IPS DF 6.9 (cell line): ENCODE measurements at regions not wholly inside any gene's neighbourhood (a gene's known extent, or its start where the extent isn't known, plus 50 kb on each side); places are given as distances from the start of the nearest gene placed in this dataset.
A peak's percentile ranks its signal among the peaks of the same experiment; 100 is the strongest.
"Not testable (repeated sequence)": the region's sequence is repeated elsewhere in the genome, so short reads cannot be mapped to it uniquely, and the experiment has no call there.

Experiments used
- DNase-seq: peaks from one replicate; pipeline ENCODE4 v3.0.0-alpha.2; 2013; ENCODE audit warnings: low read depth, low spot score
- H3K27ac ChIP-seq: one replicate; pipeline ENCODE4 v1.5.1; 2013; ENCODE audit warnings: low read length, control low read depth
- H3K27me3 ChIP-seq: 2 replicates; pipeline ENCODE4 v1.6.1; 2013; ENCODE audit warnings: mild to moderate bottlenecking, low read length; ENCODE audit not compliant: control insufficient read depth, insufficient read depth
- H3K36me3 ChIP-seq: 2 replicates; pipeline ENCODE4 v1.6.1; 2013; ENCODE audit warnings: low read length; ENCODE audit not compliant: control insufficient read depth, insufficient read depth
- H3K4me1 ChIP-seq: 2 replicates; pipeline ENCODE4 v1.6.1; 2013; ENCODE audit warnings: low read length; ENCODE audit not compliant: control insufficient read depth, insufficient read depth
- H3K4me3 ChIP-seq: 2 replicates; pipeline ENCODE4 v1.5.1; 2013; ENCODE audit warnings: mild to moderate bottlenecking, low read length
- H3K9me3 ChIP-seq: 2 replicates; pipeline ENCODE4 v1.6.1; 2013; ENCODE audit warnings: low read length, inconsistent platforms; ENCODE audit not compliant: control insufficient read depth, insufficient read depth
- WGBS: extraction: QIAGEN DNeasy Blood & Tissue Kit; methylation state at CpG from one replicate; pipeline ENCODE4 v1.1.7; 2013; ENCODE audit warnings: mixed read lengths, missing lambda C conversion rate; ENCODE audit not compliant: insufficient read length, insufficient coverage; 5-methylcytosine and 5-hydroxymethylcytosine counted together

GRCh38 chr9:25010027-25010662 lies 464.4 kb upstream of the IZUMO3 start:
- no CpG with 5 or more reads among the region's 2 CpGs for WGBS
- no peaks in the 10 kb centered on the region for H3K27me3 ChIP-seq
- DNase-seq, result no peak
- H3K4me1 ChIP-seq, result no peaks in the 10 kb centered on the region
- no peaks in the 10 kb centered on the region for H3K9me3 ChIP-seq
- no peak overlapping the region for H3K27ac ChIP-seq
- no peak overlapping the region for H3K4me3 ChIP-seq
- H3K36me3 ChIP-seq, result no peaks in the 10 kb centered on the region

- no peaks in the 10 kb centered on the region for H3K9me3 ChIP-seq
- H3K4me3 ChIP-seq, result no peak overlapping the region
- peak; percentile 45 for DNase-seq
- H3K36me3 ChIP-seq, result no peaks in the 10 kb centered on the region
- H3K27ac ChIP-seq, result no peak overlapping the region
- no peaks in the 10 kb centered on the region for H3K27me3 ChIP-seq
- H3K4me1 ChIP-seq, result peaks cover 2% of the 10 kb centered on the region; the same call in 1 of the 2 replicates
- WGBS, result no CpG with 5 or more reads among the region's 10 CpGs
These were observed 458.0 kb upstream of the IZUMO3 start for GRCh38 chr9:25003686-25004085.

- Histone ChIP-seq H3K4me1 (no peaks in the 10 kb centered on the region), H3K27ac (no peak overlapping the region), H3K27me3 (no peaks in the 10 kb centered on the region), H3K9me3 (no peaks in the 10 kb centered on the region), H3K4me3 (no peak overlapping the region), H3K36me3 (no peaks in the 10 kb centered on the region)
- no peak for DNase-seq
- WGBS, result no CpG with 5 or more reads among the region's 3 CpGs
These were observed 440.6 kb upstream of the IZUMO3 start for GRCh38 chr9:24986331-24986730.

- H3K36me3 ChIP-seq, H3K4me3 ChIP-seq, H3K9me3 ChIP-seq, H3K27me3 ChIP-seq, H3K27ac ChIP-seq, H3K4me1 ChIP-seq, DNase-seq: not testable (repeated sequence)
- no CpG with 5 or more reads among the region's 8 CpGs for WGBS
These were observed 425.1 kb upstream of the IZUMO3 start for GRCh38 chr9:24970780-24971179.

DNA sequence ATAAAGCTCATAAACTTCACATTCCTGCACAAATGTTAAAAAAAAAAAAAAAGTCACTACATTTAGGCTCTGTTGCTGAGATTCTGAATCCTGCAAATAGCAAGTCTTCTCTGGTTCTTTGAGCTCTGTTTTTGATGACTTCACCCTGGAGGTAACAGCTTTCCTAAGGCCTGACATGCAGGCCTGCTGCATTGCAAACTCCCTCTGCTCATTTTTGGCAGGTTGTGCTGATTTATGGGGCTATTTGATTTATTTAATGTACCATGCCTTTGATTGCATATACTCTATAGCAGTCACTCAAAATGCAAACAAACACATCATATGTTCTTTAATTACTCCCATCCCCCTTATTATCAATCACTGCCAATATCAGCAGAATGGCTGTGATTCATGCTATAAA lies 416.1 kb upstream of the IZUMO3 start:
- DNase-seq, result no peak
- H3K36me3 ChIP-seq, result no peaks in the 10 kb centered on the region
- no peaks in the 10 kb centered on the region for H3K4me1 ChIP-seq
- no peaks in the 10 kb centered on the region for H3K27me3 ChIP-seq
- no peak overlapping the region for H3K27ac ChIP-seq
- no peaks in the 10 kb centered on the region for H3K9me3 ChIP-seq
- no peak overlapping the region for H3K4me3 ChIP-seq

GRCh38 chr9:24953070-24953469 lies 407.4 kb upstream of the IZUMO3 start:
- Histone ChIP-seq H3K9me3 (no peaks in the 10 kb centered on the region), H3K27me3 (no peaks in the 10 kb centered on the region), H3K4me3 (no peak overlapping the region), H3K4me1 (no peaks in the 10 kb centered on the region), H3K36me3 (no peaks in the 10 kb centered on the region), H3K27ac (no peak overlapping the region)
- WGBS, result no CpG with 5 or more reads among the region's 1 CpG
- DNase-seq, result no peak

GRCh38 chr9:24939109-24939850 lies 393.6 kb upstream of the IZUMO3 start:
- no peak overlapping the region for H3K4me3 ChIP-seq
- no peak for DNase-seq
- H3K27ac ChIP-seq, result no peak overlapping the region
- H3K27me3 ChIP-seq, result no peaks in the 10 kb centered on the region
- H3K4me1 ChIP-seq, result no peaks in the 10 kb centered on the region
- no peaks in the 10 kb centered on the region for H3K36me3 ChIP-seq
- no peaks in the 10 kb centered on the region for H3K9me3 ChIP-seq
- WGBS, result no CpG with 5 or more reads among the region's 5 CpGs

GRCh38 chr9:24936117-24936516 lies 390.4 kb upstream of the IZUMO3 start:
- Histone ChIP-seq H3K4me1 (no peaks in the 10 kb centered on the region), H3K27me3 (no peaks in the 10 kb centered on the region), H3K27ac (no peak overlapping the region), H3K36me3 (no peaks in the 10 kb centered on the region), H3K9me3 (no peaks in the 10 kb centered on the region), H3K4me3 (no peak overlapping the region)
- no CpG with 5 or more reads among the region's 3 CpGs for WGBS
- no peak for DNase-seq

GRCh38 chr9:24932785-24933184 lies 387.1 kb upstream of the IZUMO3 start:
- Histone ChIP-seq H3K9me3 (no peaks in the 10 kb centered on the region), H3K4me3 (no peak overlapping the region), H3K36me3 (no peaks in the 10 kb centered on the region), H3K27ac (no peak overlapping the region), H3K4me1 (no peaks in the 10 kb centered on the region), H3K27me3 (no peaks in the 10 kb centered on the region)
- no peak for DNase-seq
- WGBS, result no CpG with 5 or more reads among the region's 2 CpGs

DNA sequence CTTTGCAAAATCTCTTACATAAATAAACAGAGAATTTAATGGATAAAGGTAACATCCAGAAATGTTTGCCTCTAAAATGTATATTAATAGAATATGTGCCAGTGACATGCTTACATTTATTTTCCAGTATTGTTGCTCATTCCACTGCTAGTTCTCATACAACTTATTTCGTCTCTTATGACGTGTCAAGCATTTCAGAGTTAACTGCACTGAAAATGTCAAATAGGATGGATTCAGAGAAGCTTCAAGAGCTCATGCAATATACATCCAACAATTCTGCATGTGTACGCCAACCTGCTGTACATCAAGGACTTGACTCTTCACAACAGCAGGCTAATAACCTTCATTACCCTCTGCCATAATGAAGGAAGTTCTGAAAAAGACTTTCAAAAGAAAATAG lies 386.2 kb upstream of the IZUMO3 start:
- DNase-seq, result no peak
- H3K4me1 ChIP-seq, result no peaks in the 10 kb centered on the region

GRCh38 chr9:24912767-24913166 lies 367.1 kb upstream of the IZUMO3 start:
- no peaks in the 10 kb centered on the region for H3K27me3 ChIP-seq
- H3K9me3 ChIP-seq, result no peaks in the 10 kb centered on the region
- no peak overlapping the region for H3K27ac ChIP-seq
- no peak overlapping the region for H3K4me3 ChIP-seq
- no peaks in the 10 kb centered on the region for H3K36me3 ChIP-seq
- DNase-seq, result no peak
- no peaks in the 10 kb centered on the region for H3K4me1 ChIP-seq

More for the DNA sequence above, 386.2 kb upstream of the IZUMO3 start:
- Histone ChIP-seq H3K27me3 (no peaks in the 10 kb centered on the region), H3K4me3 (no peak overlapping the region), H3K9me3 (no peaks in the 10 kb centered on the region), H3K36me3 (no peaks in the 10 kb centered on the region), H3K27ac (no peak overlapping the region)
- WGBS, result no CpG with 5 or more reads among the region's 3 CpGs
